IMR-90 (cell line): ENCODE measurements at regions not wholly inside any gene's neighbourhood (a gene's known extent, or its start where the extent isn't known, plus 50 kb on each side); places are given as distances from the start of the nearest gene placed in this dataset.

Source experiments
- ATAC-seq: fragments of 200-7000 bp; cut with Tn5 transposase; 2 replicates; pipeline ENCODE4 v1.9.1; 2020; ENCODE audit warnings: low read depth, mild to moderate bottlenecking, moderate library complexity
- BruUV-seq: library from RNA; stranded (reverse); fragments of 400-500 nt; replicated peaks from 2 replicates; lab custom pipeline; 2021; lab: Mats Ljungman, UMichigan
- CTCF ChIA-PET: fragments of 300-600 bp; formaldehyde crosslinking; extraction: SDS; loops from one replicate; lab custom pipeline; 2021; ENCODE audit warnings: antibody characterized with exemption; lab: Yijun Ruan, JAX
- POLR2A ChIA-PET: fragments of 300-600 bp; sonication (Branson Sonifier 250); formaldehyde crosslinking; loops from one replicate; lab custom pipeline; 2022; ENCODE audit warnings: antibody characterized with exemption; ENCODE audit not compliant: unreplicated experiment; lab: Charles Lee
- DNase-seq: peaks from one replicate; pipeline ENCODE4 v3.0.0; 2013
- H2AFZ ChIP-seq: replicated peaks from 2 replicates; pipeline ENCODE3; 2013; ENCODE audit warnings: low read length, mild to moderate bottlenecking; ENCODE audit not compliant: poor library complexity
- H2AK5ac ChIP-seq: 2 replicates; pipeline ENCODE4 v1.6.1; 2013; ENCODE audit warnings: low read depth, low read length, inconsistent platforms
- H2AK9ac ChIP-seq: replicated peaks from 2 replicates; pipeline ENCODE3; 2013; ENCODE audit warnings: mild to moderate bottlenecking, low read depth, low read length, moderate library complexity; ENCODE audit not compliant: poor library complexity
- H2BK120ac ChIP-seq: 2 replicates; pipeline ENCODE4 v1.6.1; 2013; ENCODE audit warnings: low read depth, low read length, inconsistent platforms
- H2BK15ac ChIP-seq: 3 replicates; pipeline ENCODE4 v1.6.1; 2013; ENCODE audit warnings: low read depth, low read length, inconsistent platforms
- H2BK20ac ChIP-seq: 2 replicates; pipeline ENCODE4 v1.6.1; 2013; ENCODE audit warnings: low read depth, mild to moderate bottlenecking, inconsistent platforms, low read length, moderate library complexity
- H2BK5ac ChIP-seq: 2 replicates; pipeline ENCODE4 v1.6.1; 2013; ENCODE audit warnings: mild to moderate bottlenecking, low read depth, low read length, inconsistent platforms; ENCODE audit not compliant: poor library complexity, severe bottlenecking
- H3K14ac ChIP-seq: replicated peaks from 2 replicates; pipeline ENCODE4 v1.6.1; 2013; ENCODE audit warnings: low read depth, low read length, inconsistent platforms
- H3K18ac ChIP-seq: 2 replicates; pipeline ENCODE4 v1.6.1; 2013; ENCODE audit warnings: low read depth, low read length, control low read depth
- H3K23ac ChIP-seq: 2 replicates; pipeline ENCODE4 v1.6.1; 2013; ENCODE audit warnings: low read depth, low read length, inconsistent platforms
- H3K27ac ChIP-seq: 2 replicates; pipeline ENCODE4 v1.5.1; 2013; ENCODE audit warnings: mild to moderate bottlenecking, control low read depth, low read length; ENCODE audit not compliant: insufficient read depth
- H3K27me3 ChIP-seq: 2 replicates; pipeline ENCODE4 v1.6.1; 2013; ENCODE audit warnings: low read length; ENCODE audit not compliant: control insufficient read depth, insufficient read depth
- H3K36me3 ChIP-seq: 2 replicates; pipeline ENCODE4 v1.6.1; 2013; ENCODE audit warnings: low read length, mixed read lengths; ENCODE audit not compliant: control insufficient read depth, insufficient read depth
- H3K4ac ChIP-seq: 2 replicates; pipeline ENCODE4 v1.6.1; 2013; ENCODE audit warnings: low read depth, low read length, inconsistent platforms
- H3K4me1 ChIP-seq: 2 replicates; pipeline ENCODE4 v1.6.1; 2013; ENCODE audit warnings: low read length, mixed read lengths; ENCODE audit not compliant: control insufficient read depth, insufficient read depth
- H3K4me2 ChIP-seq: 2 replicates; pipeline ENCODE4 v1.6.1; 2013; ENCODE audit warnings: low read depth, mild to moderate bottlenecking, control low read depth, low read length, moderate library complexity
- H3K4me3 ChIP-seq: 2 replicates; pipeline ENCODE4 v1.5.1; 2013; ENCODE audit warnings: low read depth, mild to moderate bottlenecking, control low read depth, low read length, moderate library complexity; ENCODE audit not compliant: insufficient read depth
- H3K56ac ChIP-seq: 2 replicates; pipeline ENCODE4 v1.6.1; 2013; ENCODE audit warnings: low read length, inconsistent platforms; ENCODE audit not compliant: insufficient read depth; ENCODE audit errors: extremely low read depth
- H3K79me1 ChIP-seq, 2 experiments: 2 replicates each; pipeline ENCODE4 v1.6.1; 2013; ENCODE audit warnings: low read length in 2 of 2, inconsistent platforms in 1 of 2, low read depth in 1 of 2
- H3K9ac ChIP-seq: 2 replicates; pipeline ENCODE4 v1.6.1; 2013; ENCODE audit warnings: low read depth, low read length, control low read depth
- H3K9me1 ChIP-seq: 2 replicates; pipeline ENCODE4 v1.6.1; 2013; ENCODE audit warnings: low read length, inconsistent platforms; ENCODE audit not compliant: insufficient read depth
- H3K9me3 ChIP-seq: 2 replicates; pipeline ENCODE4 v1.6.1; 2013; ENCODE audit warnings: low read length; ENCODE audit not compliant: control insufficient read depth, insufficient read depth
- H4K20me1 ChIP-seq: 2 replicates; pipeline ENCODE4 v1.6.1; 2013; ENCODE audit warnings: low read length, inconsistent platforms; ENCODE audit not compliant: insufficient read depth
- H4K5ac ChIP-seq: 2 replicates; pipeline ENCODE4 v1.6.1; 2013; ENCODE audit warnings: mild to moderate bottlenecking, low read depth, low read length, control low read depth
- H4K8ac ChIP-seq, 2 experiments: 2 replicates each; pipeline ENCODE4 v1.6.1; 2013; ENCODE audit warnings: low read depth in 2 of 2, low read length in 2 of 2, control low read depth in 1 of 2, inconsistent platforms in 1 of 2
- H4K91ac ChIP-seq: 2 replicates; pipeline ENCODE4 v1.6.1; 2013; ENCODE audit warnings: low read depth, low read length, inconsistent platforms; ENCODE audit not compliant: insufficient read depth
- BHLHE40 ChIP-seq: fragments of 150-350 bp; IDR thresholded peaks from 2 replicates; pipeline ENCODE4 v1.6.1; 2016; ENCODE audit warnings: mild to moderate bottlenecking, low read depth, low read length
- CHD1 ChIP-seq: IDR thresholded peaks from 2 replicates; pipeline ENCODE4 v1.6.1; 2012; ENCODE audit warnings: low read depth, low read length, improper control_type of control experiment
- MAFK ChIP-seq: IDR thresholded peaks from 2 replicates; pipeline ENCODE4 v1.6.1; 2012; ENCODE audit warnings: low read depth, low read length, improper control_type of control experiment
- MXI1 ChIP-seq: IDR thresholded peaks from 2 replicates; pipeline ENCODE4 v1.6.1; 2012; ENCODE audit warnings: low read depth, mild to moderate bottlenecking, low read length, moderate library complexity, borderline replicate concordance
- NFE2L2 ChIP-seq: fragments of 150-350 bp; IDR thresholded peaks from 2 replicates; pipeline ENCODE4 v1.6.1; 2016; ENCODE audit warnings: low read depth, mild to moderate bottlenecking, low read length
- RAD21 ChIP-seq: IDR thresholded peaks from 2 replicates; pipeline ENCODE4 v1.6.1; 2012; ENCODE audit warnings: low read length, improper control_type of control experiment
- RCOR1 ChIP-seq: IDR thresholded peaks from 2 replicates; pipeline ENCODE4 v1.6.1; 2012; ENCODE audit warnings: mild to moderate bottlenecking, low read length, improper control_type of control experiment; ENCODE audit not compliant: insufficient replicate concordance
- USF2 ChIP-seq: fragments of 150-350 bp; IDR thresholded peaks from 2 replicates; pipeline ENCODE4 v1.6.1; 2017; ENCODE audit warnings: mild to moderate bottlenecking, antibody characterized with exemption, low read length, low read depth
- dilution Hi-C: fragments of 300-500 bp; cut with HindIII; formaldehyde crosslinking; loops from one replicate; pipeline ENCODE4 v1.14.3; 2018; ENCODE audit warnings: low sequenced_read_pairs; ENCODE audit not compliant: unreplicated experiment
- in situ Hi-C: fragments of 300-500 bp; cut with MboI; formaldehyde crosslinking; loops from 3 replicates; pipeline ENCODE4 v1.14.3; 2019; ENCODE audit warnings: low sequenced_read_pairs, inconsistent platforms, mixed read lengths
- intact Hi-C: fragments of 100-400 bp; cut with micrococcal nuclease; formaldehyde crosslinking; loops from 2 replicates; pipeline ENCODE4 v1.10.0; 2022
- TF ChIP-seq, protein P1 (sequence below): conservative IDR thresholded peaks from 2 replicates; pipeline ENCODE4 v1.5.1; 2012; ENCODE audit warnings: mild to moderate bottlenecking, low read depth, low read length, improper control_type of control experiment

GRCh38 chr10:52984169-52984568 is 211.6 kb upstream of the MBL2 start:
- Histone ChIP-seq H4K5ac (no peak overlapping the region), H2AFZ (no peak overlapping the region), H2BK15ac (no peak overlapping the region), H3K9me1 (no peaks in the 10 kb centered on the region), H3K4me1 (no peaks in the 10 kb centered on the region), H2BK20ac (no peak overlapping the region), H3K4me3 (no peak overlapping the region), H3K18ac (no peak overlapping the region), H3K23ac (no peak overlapping the region), H3K9ac (no peak overlapping the region), H3K4ac (no peak overlapping the region), H3K79me1 (no peaks in the 10 kb centered on the region), H3K56ac (no peak overlapping the region), H2BK5ac (no peak overlapping the region), H2AK5ac (no peak overlapping the region), H3K27ac (no peak overlapping the region), H3K9me3 (no peaks in the 10 kb centered on the region), H2BK120ac (no peak overlapping the region), H4K20me1 (no peaks in the 10 kb centered on the region), H2AK9ac (no peak overlapping the region), H3K27me3 (no peaks in the 10 kb centered on the region), H3K4me2 (no peak overlapping the region), H3K14ac (no peak overlapping the region), H4K8ac (no peak overlapping the region), H4K91ac (no peak overlapping the region), H3K36me3 (no peaks in the 10 kb centered on the region)
- dilution Hi-C loops = no loop called here
- DNase-seq = peak; percentile 6
- TF ChIP-seq RCOR1 (no peak), MAFK (no peak), USF2 (no peak), NFE2L2 (no peak), BHLHE40 (no peak), RAD21 (no peak), MXI1 (no peak), CHD1 (no peak)
- TF ChIP-seq, protein P1, sequence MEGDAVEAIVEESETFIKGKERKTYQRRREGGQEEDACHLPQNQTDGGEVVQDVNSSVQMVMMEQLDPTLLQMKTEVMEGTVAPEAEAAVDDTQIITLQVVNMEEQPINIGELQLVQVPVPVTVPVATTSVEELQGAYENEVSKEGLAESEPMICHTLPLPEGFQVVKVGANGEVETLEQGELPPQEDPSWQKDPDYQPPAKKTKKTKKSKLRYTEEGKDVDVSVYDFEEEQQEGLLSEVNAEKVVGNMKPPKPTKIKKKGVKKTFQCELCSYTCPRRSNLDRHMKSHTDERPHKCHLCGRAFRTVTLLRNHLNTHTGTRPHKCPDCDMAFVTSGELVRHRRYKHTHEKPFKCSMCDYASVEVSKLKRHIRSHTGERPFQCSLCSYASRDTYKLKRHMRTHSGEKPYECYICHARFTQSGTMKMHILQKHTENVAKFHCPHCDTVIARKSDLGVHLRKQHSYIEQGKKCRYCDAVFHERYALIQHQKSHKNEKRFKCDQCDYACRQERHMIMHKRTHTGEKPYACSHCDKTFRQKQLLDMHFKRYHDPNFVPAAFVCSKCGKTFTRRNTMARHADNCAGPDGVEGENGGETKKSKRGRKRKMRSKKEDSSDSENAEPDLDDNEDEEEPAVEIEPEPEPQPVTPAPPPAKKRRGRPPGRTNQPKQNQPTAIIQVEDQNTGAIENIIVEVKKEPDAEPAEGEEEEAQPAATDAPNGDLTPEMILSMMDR = no peak
- ChIA-PET CTCF (interaction anchor here (0.6 kb wide), 1 partner anchor 345 kb away, joined by 3 read pairs; no protein-coding TSS in a partner anchor), POLR2A (interaction anchor here (0.6 kb wide), 1 partner anchor 12 kb away, joined by 6 read pairs; no protein-coding TSS in a partner anchor)
- in situ Hi-C loops = no loop called here
- no peak for ATAC-seq
- intact Hi-C loops = no loop called here
- no TSS peak for BruUV-seq
